Prostate gland (tissue), 2 donors: ENCODE measurements at regions not wholly inside any gene's neighbourhood (a gene's known extent, or its start where the extent isn't known, plus 50 kb on each side); places are given as distances from the start of the nearest gene placed in this dataset.

Experiments
- POLR2A ChIP-seq: fragments of 450-650 bp; IDR thresholded peaks from one replicate; pipeline ENCODE4 v1.6.1; 2016; ENCODE audit warnings: antibody characterized with exemption, mild to moderate bottlenecking
- POLR2AphosphoS5 ChIP-seq: sonication (generic); formaldehyde crosslinking; IDR thresholded peaks from one replicate; pipeline ENCODE4 v1.6.1; 2017; ENCODE audit warnings: antibody characterized with exemption
- TF ChIP-seq, protein P1 (sequence below), 4 experiments: fragments of 200-600 bp in 2 of 4; fragments of 450-650 bp in 2 of 4; sonication (generic) in 2 of 4; IDR thresholded peaks; 1 replicate in 3 of 4; 2 replicates in 1 of 4; pipeline ENCODE4 v1.5.1; 2016 to 2019; ENCODE audit warnings: antibody characterized with exemption in 4 of 4, mild to moderate bottlenecking in 2 of 4, moderate library complexity in 2 of 4

DNA sequence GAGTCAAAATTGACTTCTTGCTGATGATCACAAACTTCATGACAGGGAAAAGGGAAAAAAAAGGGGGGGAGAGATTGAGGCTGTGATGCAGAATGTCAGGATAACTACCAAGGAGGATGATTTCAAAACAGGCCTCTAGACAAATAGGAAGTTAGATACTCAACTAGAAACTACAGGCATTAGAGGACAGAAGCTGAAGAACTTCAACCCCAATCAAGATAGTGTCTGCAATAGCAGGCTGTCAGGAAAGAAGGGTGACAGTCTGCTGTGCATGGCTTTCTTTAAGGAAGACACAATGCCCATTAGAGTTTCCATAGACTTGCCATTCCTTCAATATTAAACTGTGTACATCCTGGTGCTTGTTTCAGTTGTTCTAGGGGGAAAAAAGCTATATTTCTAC is 257.2 kb downstream of the TTLL7 start:
- TF ChIP-seq, protein P1, sequence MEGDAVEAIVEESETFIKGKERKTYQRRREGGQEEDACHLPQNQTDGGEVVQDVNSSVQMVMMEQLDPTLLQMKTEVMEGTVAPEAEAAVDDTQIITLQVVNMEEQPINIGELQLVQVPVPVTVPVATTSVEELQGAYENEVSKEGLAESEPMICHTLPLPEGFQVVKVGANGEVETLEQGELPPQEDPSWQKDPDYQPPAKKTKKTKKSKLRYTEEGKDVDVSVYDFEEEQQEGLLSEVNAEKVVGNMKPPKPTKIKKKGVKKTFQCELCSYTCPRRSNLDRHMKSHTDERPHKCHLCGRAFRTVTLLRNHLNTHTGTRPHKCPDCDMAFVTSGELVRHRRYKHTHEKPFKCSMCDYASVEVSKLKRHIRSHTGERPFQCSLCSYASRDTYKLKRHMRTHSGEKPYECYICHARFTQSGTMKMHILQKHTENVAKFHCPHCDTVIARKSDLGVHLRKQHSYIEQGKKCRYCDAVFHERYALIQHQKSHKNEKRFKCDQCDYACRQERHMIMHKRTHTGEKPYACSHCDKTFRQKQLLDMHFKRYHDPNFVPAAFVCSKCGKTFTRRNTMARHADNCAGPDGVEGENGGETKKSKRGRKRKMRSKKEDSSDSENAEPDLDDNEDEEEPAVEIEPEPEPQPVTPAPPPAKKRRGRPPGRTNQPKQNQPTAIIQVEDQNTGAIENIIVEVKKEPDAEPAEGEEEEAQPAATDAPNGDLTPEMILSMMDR (IDR thresholded peaks at IDR 0.05) = no peak
- TF ChIP-seq POLR2A = no peak
- TF ChIP-seq POLR2AphosphoS5 = no peak
